Mammary epithelial cell (primary cell): ENCODE measurements at regions not wholly inside any gene's neighbourhood (a gene's known extent, or its start where the extent isn't known, plus 50 kb on each side); places are given as distances from the start of the nearest gene placed in this dataset.

ENCODE experiments used
- EZH2 ChIP-seq: IDR thresholded peaks from 2 replicates; pipeline ENCODE4 v1.6.1; 2012; ENCODE audit warnings: low read length, inconsistent platforms, borderline replicate concordance
- TF ChIP-seq, protein P1 (sequence below), 2 donors: IDR thresholded peaks in 1 of 2; conservative IDR thresholded peaks in 1 of 2; 2 replicates each; pipeline ENCODE4 v1.5.1; 2011 to 2012; ENCODE audit warnings: inconsistent platforms in 2 of 2, low read length in 2 of 2, mild to moderate bottlenecking in 2 of 2, control low read depth in 1 of 2, low read depth in 1 of 2; ENCODE audit not compliant: insufficient read depth in 1 of 2; ENCODE audit errors: extremely low read depth in 1 of 2

- no peak for TF ChIP-seq EZH2
- TF ChIP-seq, protein P1, sequence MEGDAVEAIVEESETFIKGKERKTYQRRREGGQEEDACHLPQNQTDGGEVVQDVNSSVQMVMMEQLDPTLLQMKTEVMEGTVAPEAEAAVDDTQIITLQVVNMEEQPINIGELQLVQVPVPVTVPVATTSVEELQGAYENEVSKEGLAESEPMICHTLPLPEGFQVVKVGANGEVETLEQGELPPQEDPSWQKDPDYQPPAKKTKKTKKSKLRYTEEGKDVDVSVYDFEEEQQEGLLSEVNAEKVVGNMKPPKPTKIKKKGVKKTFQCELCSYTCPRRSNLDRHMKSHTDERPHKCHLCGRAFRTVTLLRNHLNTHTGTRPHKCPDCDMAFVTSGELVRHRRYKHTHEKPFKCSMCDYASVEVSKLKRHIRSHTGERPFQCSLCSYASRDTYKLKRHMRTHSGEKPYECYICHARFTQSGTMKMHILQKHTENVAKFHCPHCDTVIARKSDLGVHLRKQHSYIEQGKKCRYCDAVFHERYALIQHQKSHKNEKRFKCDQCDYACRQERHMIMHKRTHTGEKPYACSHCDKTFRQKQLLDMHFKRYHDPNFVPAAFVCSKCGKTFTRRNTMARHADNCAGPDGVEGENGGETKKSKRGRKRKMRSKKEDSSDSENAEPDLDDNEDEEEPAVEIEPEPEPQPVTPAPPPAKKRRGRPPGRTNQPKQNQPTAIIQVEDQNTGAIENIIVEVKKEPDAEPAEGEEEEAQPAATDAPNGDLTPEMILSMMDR (conservative IDR thresholded peaks at IDR 0.05 in 1 of 2, IDR thresholded peaks at IDR 0.05 in 1 of 2; ENCODE audit: extremely low read depth in 1 of 2, insufficient read depth in 1 of 2, low read depth in 1 of 2, low read length in 2 of 2) = no peak
These were observed 559.9 kb downstream of the TSN start for GRCh38 chr2:122315306-122315705.
